ENCODE measurements at regions not wholly inside any gene's neighbourhood (a gene's known extent, or its start where the extent isn't known, plus 50 kb on each side); places are given as distances from the start of the nearest gene placed in this dataset.

GRCh38 chr10:131396121-131397050 is 84.9 kb upstream of the TCERG1L start:
- ChIA-PET CTCF (no interaction called here), POLR2A (no interaction called here)
- DNase-seq (ENCODE audit: low read depth): no peak
- no peaks in the 10 kb centered on the region for H3K36me3 ChIP-seq (ENCODE audit: control insufficient read depth, insufficient read depth, low read length)
- no peaks in the 10 kb centered on the region for H3K27me3 ChIP-seq (ENCODE audit: control insufficient read depth, insufficient read depth, low read length)
- TF ChIP-seq CTCF (IDR thresholded peaks at IDR 0.05; ENCODE audit: insufficient read depth, low read depth, low read length): no peak
- no peak overlapping the region for H3K4me3 ChIP-seq (ENCODE audit: low read depth, low read length)

GRCh38 chr10:131398166-131398565 is 86.6 kb upstream of the TCERG1L start:
- TF ChIP-seq CTCF (IDR thresholded peaks at IDR 0.05; ENCODE audit: insufficient read depth, low read depth, low read length): no peak
- Histone ChIP-seq H3K27me3 (ENCODE audit: control insufficient read depth, insufficient read depth, low read length) (no peaks in the 10 kb centered on the region), H3K36me3 (ENCODE audit: control insufficient read depth, insufficient read depth, low read length) (no peaks in the 10 kb centered on the region), H3K4me3 (ENCODE audit: low read depth, low read length) (no peak overlapping the region)
- ChIA-PET CTCF (no interaction called here), POLR2A (no interaction called here)
- no peak for DNase-seq (ENCODE audit: low read depth)

- CTCF ChIA-PET: no interaction called here
- no peak for DNase-seq (ENCODE audit: low read depth)
- Histone ChIP-seq H3K4me3 (ENCODE audit: low read depth, low read length) (no peak overlapping the region), H3K36me3 (ENCODE audit: control insufficient read depth, insufficient read depth, low read length) (no peaks in the 10 kb centered on the region), H3K27me3 (ENCODE audit: control insufficient read depth, insufficient read depth, low read length) (no peaks in the 10 kb centered on the region)
- POLR2A ChIA-PET: no interaction called here
- TF ChIP-seq CTCF (IDR thresholded peaks at IDR 0.05; ENCODE audit: insufficient read depth, low read depth, low read length): no peak
Measured at GRCh38 chr10:131399981-131400380, 88.5 kb upstream of the TCERG1L start.

GRCh38 chr10:131400513-131400912 is 89.0 kb upstream of the TCERG1L start:
- Histone ChIP-seq H3K4me3 (ENCODE audit: low read depth, low read length) (no peak overlapping the region), H3K36me3 (ENCODE audit: control insufficient read depth, insufficient read depth, low read length) (no peaks in the 10 kb centered on the region), H3K27me3 (ENCODE audit: control insufficient read depth, insufficient read depth, low read length) (no peaks in the 10 kb centered on the region)
- CTCF ChIA-PET: no interaction called here
- TF ChIP-seq CTCF (IDR thresholded peaks at IDR 0.05; ENCODE audit: insufficient read depth, low read depth, low read length): no peak
- DNase-seq (ENCODE audit: low read depth): no peak
- POLR2A ChIA-PET: no interaction called here

GRCh38 chr10:131402771-131403650 is 91.5 kb upstream of the TCERG1L start:
- H3K36me3 ChIP-seq (ENCODE audit: control insufficient read depth, insufficient read depth, low read length): no peaks in the 10 kb centered on the region
- ChIA-PET POLR2A (no interaction called here), CTCF (no interaction called here)
- TF ChIP-seq CTCF (IDR thresholded peaks at IDR 0.05; ENCODE audit: insufficient read depth, low read depth, low read length): no peak
- DNase-seq (ENCODE audit: low read depth): no peak
- no peaks in the 10 kb centered on the region for H3K27me3 ChIP-seq (ENCODE audit: control insufficient read depth, insufficient read depth, low read length)
- no peak overlapping the region for H3K4me3 ChIP-seq (ENCODE audit: low read depth, low read length)
